ENCODE measurements at regions not wholly inside any gene's neighbourhood (a gene's known extent, or its start where the extent isn't known, plus 50 kb on each side); places are given as distances from the start of the nearest gene placed in this dataset.

DNA sequence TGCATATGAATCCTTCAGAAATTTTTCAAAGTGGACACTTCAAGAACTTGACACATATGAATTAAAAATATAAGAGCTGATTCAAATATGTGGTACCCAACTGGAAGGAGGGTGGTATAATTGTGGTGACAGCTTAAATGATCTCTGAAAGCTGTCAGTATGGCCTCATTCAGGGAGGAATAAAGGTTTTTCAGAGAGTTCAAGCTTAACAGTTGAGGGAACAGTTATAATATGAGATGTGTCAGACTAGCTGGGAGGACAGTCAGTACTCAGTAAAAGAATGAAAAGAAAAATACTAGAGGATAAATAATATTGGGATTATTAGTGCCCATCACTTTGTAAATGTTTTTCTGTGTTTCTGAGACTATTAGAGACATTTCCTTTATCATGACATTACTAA lies 277.5 kb downstream of the RASSF9 start:
- Mint-ChIP-seq H3K4me3 (ENCODE audit: unreplicated experiment) (no peak overlapping the region), H3K9me3 (ENCODE audit: unreplicated experiment) (no peaks in the 10 kb centered on the region), H3K27me3 (ENCODE audit: unreplicated experiment) (no peaks in the 10 kb centered on the region), H3K27ac (ENCODE audit: unreplicated experiment) (no peak overlapping the region), H3K36me3 (ENCODE audit: unreplicated experiment) (no peaks in the 10 kb centered on the region), H3K4me1 (ENCODE audit: unreplicated experiment) (no peaks in the 10 kb centered on the region)
- DNase-seq (ENCODE audit: extremely low spot score, unreplicated experiment), result no peak
- TF ChIP-seq, protein P1, sequence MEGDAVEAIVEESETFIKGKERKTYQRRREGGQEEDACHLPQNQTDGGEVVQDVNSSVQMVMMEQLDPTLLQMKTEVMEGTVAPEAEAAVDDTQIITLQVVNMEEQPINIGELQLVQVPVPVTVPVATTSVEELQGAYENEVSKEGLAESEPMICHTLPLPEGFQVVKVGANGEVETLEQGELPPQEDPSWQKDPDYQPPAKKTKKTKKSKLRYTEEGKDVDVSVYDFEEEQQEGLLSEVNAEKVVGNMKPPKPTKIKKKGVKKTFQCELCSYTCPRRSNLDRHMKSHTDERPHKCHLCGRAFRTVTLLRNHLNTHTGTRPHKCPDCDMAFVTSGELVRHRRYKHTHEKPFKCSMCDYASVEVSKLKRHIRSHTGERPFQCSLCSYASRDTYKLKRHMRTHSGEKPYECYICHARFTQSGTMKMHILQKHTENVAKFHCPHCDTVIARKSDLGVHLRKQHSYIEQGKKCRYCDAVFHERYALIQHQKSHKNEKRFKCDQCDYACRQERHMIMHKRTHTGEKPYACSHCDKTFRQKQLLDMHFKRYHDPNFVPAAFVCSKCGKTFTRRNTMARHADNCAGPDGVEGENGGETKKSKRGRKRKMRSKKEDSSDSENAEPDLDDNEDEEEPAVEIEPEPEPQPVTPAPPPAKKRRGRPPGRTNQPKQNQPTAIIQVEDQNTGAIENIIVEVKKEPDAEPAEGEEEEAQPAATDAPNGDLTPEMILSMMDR (IDR thresholded peaks at IDR 0.05), result no peak

DNA sequence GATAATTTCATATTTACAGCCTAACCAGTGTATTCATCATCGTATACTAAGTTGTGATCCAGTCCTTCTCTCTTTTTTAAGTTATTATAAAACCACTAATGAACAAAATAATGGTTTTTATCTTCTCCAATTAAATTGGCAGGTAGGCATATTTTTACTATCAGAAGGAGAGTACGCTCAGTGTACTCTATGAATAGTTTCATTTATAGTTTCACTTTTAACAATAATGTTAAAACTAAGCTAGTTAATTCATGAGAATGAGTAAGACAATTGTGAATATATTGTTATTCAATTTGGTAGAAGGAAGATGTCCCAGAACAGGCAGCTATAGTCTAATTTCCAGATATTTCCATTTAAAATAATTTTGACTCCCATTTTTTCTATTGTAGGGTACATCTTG lies 277.1 kb downstream of the RASSF9 start:
- Mint-ChIP-seq H3K4me1 (ENCODE audit: unreplicated experiment) (no peaks in the 10 kb centered on the region), H3K36me3 (ENCODE audit: unreplicated experiment) (no peaks in the 10 kb centered on the region), H3K4me3 (ENCODE audit: unreplicated experiment) (no peak overlapping the region), H3K27ac (ENCODE audit: unreplicated experiment) (no peak overlapping the region), H3K9me3 (ENCODE audit: unreplicated experiment) (no peaks in the 10 kb centered on the region), H3K27me3 (ENCODE audit: unreplicated experiment) (no peaks in the 10 kb centered on the region)
- DNase-seq (ENCODE audit: extremely low spot score, unreplicated experiment), result no peak
- TF ChIP-seq, protein P1 (IDR thresholded peaks at IDR 0.05), result no peak

DNA sequence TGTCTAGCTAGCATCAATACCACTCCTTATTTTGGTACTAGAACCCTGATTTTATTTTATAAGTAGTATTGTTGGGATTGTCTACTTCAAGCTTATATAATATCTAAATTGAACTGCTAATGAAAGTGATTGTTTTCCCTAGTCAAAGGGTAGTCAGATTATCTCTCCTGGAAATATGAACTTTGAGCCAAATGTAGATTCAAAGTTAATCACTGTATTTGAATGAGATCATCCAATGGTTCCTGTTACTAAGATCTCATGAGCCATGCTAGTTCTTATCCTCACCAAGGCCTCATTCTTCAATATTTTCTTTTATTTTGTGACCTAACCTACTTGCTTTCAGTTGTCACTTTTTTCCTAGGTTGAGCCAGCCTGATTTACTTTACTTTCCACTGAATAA lies 276.7 kb downstream of the RASSF9 start:
- Mint-ChIP-seq H3K4me1 (ENCODE audit: unreplicated experiment) (no peaks in the 10 kb centered on the region), H3K27me3 (ENCODE audit: unreplicated experiment) (no peaks in the 10 kb centered on the region), H3K36me3 (ENCODE audit: unreplicated experiment) (no peaks in the 10 kb centered on the region), H3K27ac (ENCODE audit: unreplicated experiment) (no peak overlapping the region), H3K9me3 (ENCODE audit: unreplicated experiment) (no peaks in the 10 kb centered on the region), H3K4me3 (ENCODE audit: unreplicated experiment) (no peak overlapping the region)
- TF ChIP-seq, protein P1 (IDR thresholded peaks at IDR 0.05), result no peak
- no peak for DNase-seq (ENCODE audit: extremely low spot score, unreplicated experiment)

DNA sequence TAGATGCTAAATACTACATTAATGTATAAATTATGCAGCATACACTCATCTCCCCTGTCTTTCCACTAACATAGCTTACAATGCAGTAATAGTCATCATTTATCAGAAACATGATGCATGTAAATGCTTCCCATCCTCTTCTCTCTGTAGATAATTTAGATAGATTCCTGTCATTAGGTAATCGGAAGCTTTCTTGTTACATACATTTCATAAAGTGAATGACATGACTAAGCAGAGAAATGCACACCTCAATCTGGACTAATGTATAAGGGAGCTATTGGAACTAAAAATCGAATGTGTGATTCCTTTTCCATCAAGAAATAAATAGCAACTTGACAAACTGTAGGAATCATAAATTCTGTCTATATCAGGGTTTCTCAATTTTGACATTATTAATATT lies 273.4 kb downstream of the RASSF9 start:
- Mint-ChIP-seq H3K9me3 (ENCODE audit: unreplicated experiment) (no peaks in the 10 kb centered on the region), H3K4me1 (ENCODE audit: unreplicated experiment) (no peaks in the 10 kb centered on the region), H3K4me3 (ENCODE audit: unreplicated experiment) (no peak overlapping the region), H3K36me3 (ENCODE audit: unreplicated experiment) (no peaks in the 10 kb centered on the region), H3K27ac (ENCODE audit: unreplicated experiment) (no peak overlapping the region), H3K27me3 (ENCODE audit: unreplicated experiment) (no peaks in the 10 kb centered on the region)
- TF ChIP-seq, protein P1 (IDR thresholded peaks at IDR 0.05), result no peak
- no peak for DNase-seq (ENCODE audit: extremely low spot score, unreplicated experiment)

DNA sequence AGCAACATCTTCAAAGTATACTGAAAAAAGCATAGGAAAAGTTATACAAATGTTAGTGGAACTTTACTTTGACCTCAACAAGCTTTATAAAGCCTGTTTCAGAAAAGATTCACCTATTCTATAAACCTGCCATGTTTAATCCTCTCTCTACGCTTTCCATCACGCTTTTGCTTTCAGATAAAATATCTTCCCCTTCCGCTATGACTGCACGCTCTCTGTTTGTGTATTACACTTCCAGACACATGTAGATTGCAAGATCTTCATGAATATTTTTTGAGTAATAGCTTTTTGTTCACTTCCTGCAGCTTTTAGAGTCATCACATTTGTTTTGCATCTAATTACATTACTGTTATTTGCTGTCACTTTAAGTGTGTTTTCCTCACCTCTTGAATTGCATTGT lies 271.4 kb downstream of the RASSF9 start:
- no peaks in the 10 kb centered on the region for H3K9me3 Mint-ChIP-seq (ENCODE audit: unreplicated experiment)
- H3K27ac Mint-ChIP-seq (ENCODE audit: unreplicated experiment), result no peak overlapping the region
- TF ChIP-seq, protein P1 (IDR thresholded peaks at IDR 0.05), result no peak
- H3K4me3 Mint-ChIP-seq (ENCODE audit: unreplicated experiment), result no peak overlapping the region
- H3K27me3 Mint-ChIP-seq (ENCODE audit: unreplicated experiment), result no peaks in the 10 kb centered on the region
- no peaks in the 10 kb centered on the region for H3K36me3 Mint-ChIP-seq (ENCODE audit: unreplicated experiment)
- no peak for DNase-seq (ENCODE audit: extremely low spot score, unreplicated experiment)
- H3K4me1 Mint-ChIP-seq (ENCODE audit: unreplicated experiment), result no peaks in the 10 kb centered on the region
